ENCODE measurements at regions not wholly inside any gene's neighbourhood (a gene's known extent, or its start where the extent isn't known, plus 50 kb on each side); places are given as distances from the start of the nearest gene placed in this dataset.

DNA sequence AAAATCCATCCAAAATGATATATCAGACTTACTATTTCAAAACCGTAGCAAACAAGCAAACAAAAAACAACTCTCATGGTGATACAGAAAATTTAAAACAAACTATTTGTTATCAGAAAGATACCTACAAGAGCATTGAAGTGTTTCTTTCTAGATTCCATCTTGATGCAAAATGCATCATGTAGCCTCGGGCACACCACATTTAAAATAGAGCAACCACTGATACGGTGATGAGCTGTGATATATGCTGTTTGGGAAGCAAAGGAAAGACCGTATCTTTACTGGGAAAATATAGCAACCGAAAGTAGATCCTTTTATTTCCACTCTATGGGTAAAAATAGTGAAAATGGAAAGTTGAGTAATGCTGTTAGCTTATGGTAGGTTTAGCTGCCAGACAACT, 892.0 kb downstream of the GATA3 start:
- DNase-seq, result no peak

DNA sequence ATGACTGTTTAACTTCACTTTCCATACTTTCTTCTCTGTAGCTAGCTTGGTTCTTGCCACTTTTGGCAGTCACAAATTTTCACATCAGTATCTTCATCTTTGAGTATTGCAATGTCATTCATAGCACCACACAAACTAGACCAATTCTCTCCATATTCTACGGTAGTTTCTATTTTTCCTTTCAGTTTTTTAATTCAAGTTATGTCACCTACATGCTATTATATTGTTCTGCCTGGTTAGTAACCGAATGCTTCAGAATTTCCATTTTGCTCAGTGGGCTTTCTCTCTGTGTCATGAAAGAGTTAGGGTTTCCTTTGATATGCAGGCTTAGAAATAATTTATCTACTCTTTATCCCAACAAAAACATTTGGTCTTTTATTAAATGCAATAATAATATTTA, 896.5 kb downstream of the GATA3 start:
- DNase-seq, result no peak

DNA sequence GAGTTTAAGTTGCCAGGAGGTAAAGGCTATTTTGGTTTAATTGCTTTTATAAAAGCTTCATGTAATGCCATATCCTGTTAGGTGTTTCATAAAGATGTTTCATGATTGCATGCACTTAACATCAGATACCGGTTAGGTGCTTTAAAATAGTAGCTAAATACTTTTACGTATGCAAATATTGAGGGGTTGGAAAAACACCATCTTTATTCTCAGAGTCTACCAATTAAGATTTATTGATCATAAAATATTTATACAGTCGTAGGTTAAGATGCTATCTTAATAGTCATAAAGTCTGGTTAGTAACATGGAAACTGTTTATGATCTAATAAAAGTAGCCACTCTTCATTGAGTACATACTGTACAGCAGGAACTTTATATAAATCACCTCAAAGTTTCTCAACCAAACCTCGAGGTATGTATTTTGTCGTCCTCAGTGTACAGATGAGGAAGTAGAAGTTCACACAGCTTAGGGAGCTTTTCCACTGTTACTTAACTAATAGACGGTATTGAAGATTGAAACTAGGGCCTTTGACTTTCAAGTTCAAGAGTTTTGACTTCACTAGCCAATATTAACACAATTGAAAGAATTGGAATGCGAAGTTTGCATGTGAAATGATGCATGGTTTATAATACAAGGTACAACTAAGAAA, 897.1 kb downstream of the GATA3 start:
- DNase-seq, result no peak

DNA sequence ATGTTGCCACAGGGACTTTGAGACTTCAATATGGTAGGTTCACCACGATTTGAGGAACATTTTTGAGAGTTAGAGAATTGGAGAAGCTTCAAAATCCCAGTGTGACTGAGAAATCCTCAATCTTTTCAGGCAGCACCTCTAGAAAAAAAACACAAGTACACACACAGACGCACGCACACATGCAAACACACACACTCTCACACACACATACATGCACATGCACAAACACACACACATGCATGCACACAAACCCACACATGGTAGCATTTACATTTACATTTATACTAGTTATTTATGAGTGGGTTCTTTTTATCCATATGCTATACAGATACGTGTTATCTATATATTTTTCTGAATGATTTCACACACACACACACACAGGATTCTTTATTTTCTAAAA, 901.9 kb downstream of the GATA3 start:
- no peak for DNase-seq

DNA sequence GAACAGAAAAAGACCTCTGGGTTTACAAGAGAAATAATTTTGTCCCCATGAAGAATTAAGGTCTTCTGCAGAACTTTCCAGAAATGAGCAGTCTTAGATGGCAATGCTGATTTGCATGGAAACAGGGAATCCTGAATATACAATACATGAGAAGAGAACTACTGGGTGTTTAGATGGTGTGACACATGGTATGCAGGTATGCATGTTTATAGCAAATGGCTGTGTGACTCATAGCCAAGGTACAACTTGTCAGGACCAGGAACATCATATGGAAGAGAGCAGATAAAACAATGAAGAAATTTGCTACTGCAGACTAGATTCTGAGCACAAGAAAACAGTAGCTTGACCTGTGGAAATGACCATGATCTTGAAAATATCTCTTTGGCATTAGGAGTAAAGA, 907.8 kb downstream of the GATA3 start:
- no peak for DNase-seq

DNA sequence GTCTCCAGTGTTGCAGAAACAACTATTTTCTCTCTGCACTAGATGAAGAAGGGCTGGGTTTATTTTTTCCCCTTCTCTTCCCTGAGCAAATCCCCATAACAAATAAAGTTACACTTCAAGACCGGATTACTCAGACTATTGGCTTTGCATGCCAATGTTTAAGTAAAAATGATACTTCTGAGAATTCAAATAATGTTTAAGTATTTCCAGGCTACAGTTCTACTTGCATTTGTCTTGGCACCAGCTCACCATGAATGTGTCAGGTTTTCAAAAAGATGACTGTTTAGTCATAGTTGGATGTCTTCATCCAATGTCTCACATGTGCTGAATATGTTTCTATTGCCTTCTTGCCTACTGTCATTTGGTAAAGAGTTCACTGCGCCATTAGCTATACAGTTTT, 912.6 kb downstream of the GATA3 start:
- no peak for DNase-seq

DNA sequence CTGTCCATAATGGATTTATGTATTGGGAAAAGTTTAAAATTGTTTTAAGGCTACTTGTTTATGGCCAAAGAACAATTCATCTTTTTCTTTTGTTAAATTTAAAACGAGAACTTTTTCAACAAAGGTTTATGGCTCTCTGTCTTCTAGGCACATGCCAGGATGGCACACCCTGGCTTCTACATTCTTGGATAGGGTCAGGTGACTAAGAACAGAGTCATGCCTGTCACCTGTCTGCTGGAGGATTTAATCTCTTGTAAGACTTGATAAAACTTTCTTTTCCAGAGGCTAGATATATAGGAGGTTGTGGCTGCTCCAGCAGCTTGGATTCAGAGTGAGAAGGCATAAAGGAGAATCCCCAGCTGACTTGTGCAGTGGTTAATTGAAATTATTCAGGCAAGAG, 915.4 kb downstream of the GATA3 start:
- no peak for DNase-seq

DNA sequence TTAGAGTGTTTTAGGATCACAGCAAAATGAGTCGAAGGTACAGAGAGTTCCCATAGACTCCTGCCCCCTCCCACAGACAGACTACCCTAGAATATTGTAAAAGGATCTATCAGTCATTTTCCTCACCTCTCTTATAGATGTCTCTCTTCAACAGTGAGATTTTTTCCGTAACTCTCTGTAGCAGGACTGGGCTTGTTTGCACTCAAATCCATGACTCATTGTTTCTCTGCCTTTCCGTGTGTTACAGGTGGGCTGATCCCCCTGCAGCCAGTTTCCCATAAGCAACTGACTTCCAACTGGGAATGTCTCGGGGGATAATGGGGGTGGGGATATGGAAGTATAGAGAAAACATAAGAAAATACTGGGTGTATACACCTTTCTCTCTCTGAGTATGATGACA, 921.0 kb downstream of the GATA3 start:
- DNase-seq, result no peak

DNA sequence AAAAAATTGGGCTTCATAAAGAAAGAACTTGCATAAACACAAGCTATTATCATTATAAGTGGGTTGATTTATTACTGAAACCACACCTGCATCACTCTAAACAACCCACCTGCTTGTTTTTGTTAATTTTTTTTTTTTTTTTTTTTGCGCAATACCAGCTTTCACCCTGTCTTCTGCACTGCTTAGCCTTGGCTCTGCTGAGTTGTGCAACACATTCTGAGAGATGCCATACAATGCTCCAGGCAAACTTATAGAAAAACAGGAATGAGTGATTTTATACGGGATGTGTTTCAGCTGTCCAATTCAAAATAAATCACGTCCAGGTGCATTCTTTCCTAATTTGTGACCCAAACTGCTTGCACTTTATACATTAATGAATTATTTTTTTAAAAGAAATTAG, 923.6 kb downstream of the GATA3 start:
- no peak for DNase-seq

DNA sequence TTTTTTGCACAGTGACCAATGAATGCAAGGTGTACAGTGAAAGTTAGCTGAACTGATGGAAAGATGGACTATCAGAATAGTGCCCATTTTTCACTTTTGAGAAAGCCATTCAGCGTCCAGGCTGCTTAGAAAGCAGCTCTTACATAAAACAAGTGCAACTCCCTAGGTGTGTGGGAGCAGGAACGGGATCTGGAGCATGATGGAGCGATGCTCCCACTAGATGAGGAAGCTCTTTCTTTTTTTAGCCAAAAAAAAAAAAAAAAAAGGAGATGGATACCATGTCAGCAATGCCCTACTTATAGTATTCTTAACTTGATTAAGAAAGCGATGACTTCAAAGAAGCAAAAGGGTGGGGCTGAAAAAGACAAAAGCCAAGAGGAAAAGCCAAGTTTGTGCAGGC, 925.5 kb downstream of the GATA3 start:
- no peak for DNase-seq

DNA sequence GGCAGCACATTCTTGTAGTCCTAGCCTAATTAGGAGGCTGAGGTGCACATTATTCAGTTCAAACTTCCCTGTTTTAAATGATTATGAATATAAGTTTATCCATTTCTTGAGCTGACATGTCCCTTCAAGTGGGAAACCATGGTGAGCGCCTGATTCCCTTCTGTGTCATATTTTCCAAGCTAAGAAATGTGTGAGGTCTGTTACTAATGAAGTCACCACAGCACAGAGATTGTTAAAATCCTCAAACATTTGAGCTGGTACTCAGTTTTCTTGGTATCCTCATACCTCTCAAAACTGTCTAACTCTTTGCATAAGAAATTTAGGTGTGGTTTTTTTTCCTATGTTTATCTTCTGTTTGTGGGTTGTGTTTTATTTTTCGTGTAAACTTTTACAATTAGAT, 926.8 kb downstream of the GATA3 start:
- DNase-seq, result no peak

DNA sequence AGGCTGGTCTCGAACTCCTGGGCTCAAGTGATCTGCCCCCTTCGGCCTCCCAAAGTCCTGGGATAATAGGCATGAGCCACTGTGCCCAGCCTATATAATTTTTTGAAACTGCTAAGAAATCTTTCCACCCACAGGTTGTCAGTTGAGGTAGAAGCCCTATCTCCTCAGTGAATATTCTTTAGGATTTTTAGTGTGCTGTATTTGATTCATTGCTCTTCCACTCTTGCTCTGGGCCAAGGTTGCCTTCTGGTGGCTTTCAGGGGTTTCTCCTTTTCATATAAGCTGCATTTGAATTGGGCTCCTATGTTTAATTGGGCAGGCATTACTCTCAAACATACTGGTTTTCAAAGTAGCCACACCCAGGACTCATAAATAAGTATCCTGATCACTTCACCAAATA, 931.2 kb downstream of the GATA3 start:
- DNase-seq, result no peak

DNA sequence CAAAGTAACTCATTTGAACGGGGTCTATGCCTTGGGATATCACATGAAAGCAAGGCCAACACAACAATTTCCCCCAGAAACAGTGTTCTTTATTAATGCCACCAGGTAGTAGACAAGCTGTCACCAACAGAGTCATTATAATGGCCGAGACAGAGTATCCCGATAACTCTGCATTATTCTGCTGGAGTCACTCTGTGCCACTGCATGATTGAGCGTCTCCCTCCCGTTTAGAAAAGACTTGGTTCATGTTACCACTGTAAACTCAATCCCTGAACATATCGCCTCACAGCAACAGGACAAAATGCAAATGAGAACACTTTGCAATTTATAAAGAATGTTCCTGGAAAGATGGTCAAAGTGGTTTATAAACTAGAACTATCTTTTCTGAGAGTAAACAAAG, 932.5 kb downstream of the GATA3 start:
- DNase-seq, result no peak

DNA sequence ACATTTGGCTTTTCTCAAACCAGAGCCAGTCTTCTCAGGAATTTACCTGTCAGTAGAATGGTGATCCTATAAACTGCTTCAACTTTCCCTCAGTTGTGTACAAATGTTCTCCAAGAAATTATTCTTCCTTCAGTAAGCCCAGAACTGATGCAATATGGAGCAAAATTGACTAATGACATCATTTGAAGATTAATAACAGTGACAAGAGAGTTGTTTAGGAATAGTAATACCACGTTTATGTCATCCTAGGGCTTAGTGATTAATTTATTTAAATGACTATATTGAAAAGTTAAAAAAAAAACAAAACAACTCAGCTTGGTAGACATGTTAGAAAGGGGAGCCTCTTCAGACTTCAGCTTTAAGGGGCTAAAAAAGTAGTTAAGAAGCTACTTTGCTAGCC, 933.2 kb downstream of the GATA3 start:
- DNase-seq, result no peak

DNA sequence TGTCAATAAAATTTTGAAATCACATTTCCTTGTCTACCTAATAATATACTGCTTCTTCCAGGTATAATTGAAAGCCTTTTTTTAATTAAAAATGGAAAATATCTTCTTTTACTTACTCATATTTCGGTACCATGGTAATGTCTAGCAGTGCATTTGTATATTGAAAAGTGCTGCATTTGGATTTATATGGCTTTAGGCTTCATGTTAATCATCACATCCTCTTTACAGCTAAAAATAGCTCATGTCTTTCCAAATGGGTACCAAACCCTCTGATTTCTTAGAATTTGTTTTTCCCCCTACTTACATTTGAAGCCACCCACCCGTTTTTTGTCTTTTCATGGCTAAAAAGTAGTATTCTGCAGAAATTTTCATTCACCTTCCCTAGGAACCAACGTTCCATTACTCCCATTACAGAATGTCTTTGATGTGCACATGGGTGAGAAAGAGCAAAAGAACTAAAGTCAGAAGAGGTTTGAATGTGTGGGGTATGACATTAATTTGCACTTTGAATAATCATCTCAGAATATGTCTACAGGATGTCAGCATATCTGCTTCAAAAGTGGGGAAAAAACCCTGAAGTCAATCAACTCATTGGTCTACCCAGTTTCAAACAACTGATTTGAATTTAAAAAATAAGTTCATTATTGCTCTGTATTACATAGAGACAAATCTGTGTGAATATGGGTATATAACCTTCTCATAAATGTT, 935.9 kb downstream of the GATA3 start:
- no peak for DNase-seq

DNA sequence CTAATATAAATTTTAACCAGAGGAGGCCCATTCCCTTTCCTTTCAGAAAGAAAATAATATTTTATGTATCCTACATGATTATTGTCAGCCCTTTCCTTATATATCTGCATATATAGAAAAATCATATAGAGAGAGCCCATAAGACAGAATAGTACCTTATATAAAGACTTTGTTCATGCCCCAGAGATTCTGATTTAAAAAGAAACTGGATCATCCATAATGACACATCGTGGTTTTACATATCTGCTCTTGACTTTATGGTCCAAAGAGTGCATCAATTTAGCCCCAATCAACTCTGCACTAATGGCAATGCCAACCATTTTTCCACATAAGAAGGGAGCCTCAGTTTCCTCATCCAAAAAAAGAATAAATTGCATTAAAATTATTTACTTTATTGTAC, 937.5 kb downstream of the GATA3 start:
- no peak for DNase-seq

DNA sequence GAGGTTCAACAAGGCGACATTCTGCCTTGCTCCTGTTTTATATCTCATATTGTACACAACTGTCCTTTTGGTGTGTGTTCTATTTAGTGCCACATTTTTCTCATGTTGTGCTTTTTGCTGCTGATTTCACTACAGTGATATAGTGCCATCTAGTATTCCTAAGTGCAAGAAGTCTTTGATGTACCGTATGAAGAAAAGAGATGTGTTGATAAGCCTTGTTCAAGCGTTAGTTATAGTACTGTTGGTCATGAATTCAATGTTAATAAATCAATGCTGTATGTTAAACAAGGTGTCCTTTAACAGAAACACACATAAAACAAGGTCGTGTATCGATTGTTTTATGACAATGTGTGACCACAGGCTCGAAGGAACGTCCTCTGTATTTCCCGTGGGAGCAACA, 939.4 kb downstream of the GATA3 start:
- DNase-seq, result no peak

DNA sequence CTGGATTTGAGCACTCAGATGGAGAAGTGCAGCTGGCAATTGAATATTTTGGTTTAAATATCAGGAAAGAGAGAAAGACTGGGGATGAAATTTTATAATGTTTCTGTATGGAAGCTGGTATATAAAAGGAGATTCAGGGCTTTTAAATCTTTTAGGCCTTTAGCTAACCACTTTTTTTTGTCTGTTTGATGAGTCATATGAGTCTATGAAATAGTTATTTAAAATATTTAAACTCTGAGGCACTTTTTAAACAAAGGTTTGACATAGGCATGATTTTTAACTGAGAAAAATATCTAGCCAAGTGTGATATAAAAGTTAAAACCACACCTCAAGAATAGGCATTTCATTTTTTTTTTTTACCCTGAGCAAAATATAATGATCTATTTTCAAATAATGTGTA, 944.3 kb downstream of the GATA3 start:
- DNase-seq, result no peak

DNA sequence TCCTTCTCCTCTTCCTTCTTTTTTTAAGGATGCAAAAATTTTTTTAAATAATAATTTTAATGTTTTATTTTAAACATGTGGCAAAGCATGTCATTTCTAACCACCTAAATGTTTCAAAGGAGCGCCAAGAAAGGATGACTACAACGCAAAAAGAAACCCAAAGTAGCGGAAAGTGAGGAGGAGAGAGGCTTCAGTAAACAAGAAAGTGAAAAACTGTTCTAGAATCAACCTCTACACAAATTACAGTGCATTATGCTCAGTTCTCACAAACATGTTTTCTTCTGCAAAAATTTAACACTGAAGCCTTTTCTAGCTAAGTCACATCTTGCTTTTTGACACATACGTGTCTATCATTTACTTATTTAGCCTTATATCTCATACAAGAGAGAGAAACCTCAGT, 948.6 kb downstream of the GATA3 start:
- DNase-seq, result no peak

DNA sequence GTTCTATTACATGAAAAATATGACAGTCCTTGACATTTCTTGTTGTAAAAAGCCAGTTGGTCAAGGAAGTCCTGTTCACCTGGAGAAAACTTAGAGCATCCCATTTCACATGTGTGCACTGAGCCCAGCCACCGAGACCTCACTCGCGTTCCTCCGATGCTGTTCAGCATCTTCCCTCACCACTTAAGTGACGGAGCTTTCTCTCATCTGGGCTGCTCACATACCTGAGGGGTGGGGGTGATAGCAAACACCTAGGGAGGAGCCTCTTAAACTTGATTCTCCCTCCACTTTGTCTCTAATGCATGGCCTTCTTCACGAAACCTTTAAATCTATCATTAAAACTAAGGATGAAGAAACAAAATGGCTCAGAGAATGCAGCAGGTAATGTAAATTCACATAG, 950.2 kb downstream of the GATA3 start:
- no peak for DNase-seq

DNA sequence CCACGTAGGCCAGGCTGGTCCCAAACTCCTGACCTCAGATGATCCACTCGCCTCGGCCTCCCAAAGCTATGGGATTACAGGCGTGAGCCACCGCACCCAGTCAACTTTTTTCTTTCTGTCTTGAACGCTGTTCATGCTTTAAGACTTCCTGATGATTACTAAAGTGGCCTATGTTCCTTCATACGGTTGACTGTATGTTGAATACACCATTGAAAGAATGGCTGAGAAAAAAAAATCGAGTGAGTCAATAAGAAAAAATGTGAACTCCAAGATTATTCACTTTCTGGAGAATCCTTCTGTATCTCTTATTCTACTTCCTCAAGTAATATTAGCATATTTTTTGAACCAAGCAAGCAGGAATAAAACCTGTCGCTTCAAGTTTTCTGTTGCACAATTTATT, 955.0 kb downstream of the GATA3 start:
- no peak for DNase-seq

DNA sequence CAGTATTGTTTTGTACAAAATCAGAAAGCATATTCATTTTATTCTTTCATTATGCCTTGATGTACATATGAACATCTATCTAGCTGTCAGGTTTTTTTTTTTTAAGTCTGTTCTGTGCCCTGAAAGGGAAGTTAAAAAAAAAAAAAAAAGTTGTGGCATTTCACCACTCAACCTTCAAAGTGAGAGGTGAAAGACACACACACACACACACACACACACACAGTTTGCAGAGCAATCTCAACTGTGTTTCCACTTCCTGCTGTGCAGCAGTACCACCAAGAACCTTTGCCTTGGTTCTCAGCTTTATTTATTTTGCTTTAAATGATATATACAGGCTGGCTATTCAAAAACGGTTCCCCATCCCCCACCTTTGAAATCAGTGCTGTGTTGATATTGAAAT, 955.6 kb downstream of the GATA3 start:
- DNase-seq, result no peak

DNA sequence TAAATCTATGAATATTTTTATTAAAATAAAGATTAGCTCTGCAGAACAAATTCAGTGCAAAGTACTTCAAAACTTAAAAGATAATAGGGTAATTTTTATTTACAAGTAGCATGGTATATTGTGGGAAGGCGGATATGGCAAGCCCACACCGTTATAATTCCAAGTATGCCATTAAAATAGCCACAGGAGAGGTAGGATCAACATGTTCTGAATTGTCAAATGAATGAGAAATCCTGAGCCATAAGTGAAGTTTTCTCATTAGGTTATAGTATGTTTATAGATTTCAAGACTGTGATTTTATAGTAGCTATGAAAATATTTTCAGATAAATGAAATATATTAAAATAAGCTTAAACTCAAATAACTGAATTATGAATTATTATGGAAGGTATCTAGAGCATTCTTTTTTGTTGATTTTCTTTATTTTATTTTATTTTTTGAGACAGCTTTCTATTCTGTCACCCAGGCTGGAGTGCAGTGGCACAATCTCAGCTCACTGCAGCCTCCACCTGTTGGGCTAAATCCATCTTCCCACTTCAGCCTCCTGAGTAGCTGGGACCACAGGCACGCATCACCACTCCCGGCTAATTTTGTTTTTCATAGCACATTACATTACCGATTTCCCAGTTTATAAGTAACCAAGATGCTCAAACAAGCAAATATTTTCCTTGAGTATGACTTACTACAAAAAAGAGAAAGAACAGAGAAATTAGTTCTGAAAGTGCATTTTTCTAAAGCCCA, 956.6 kb downstream of the GATA3 start:
- no peak for DNase-seq

DNA sequence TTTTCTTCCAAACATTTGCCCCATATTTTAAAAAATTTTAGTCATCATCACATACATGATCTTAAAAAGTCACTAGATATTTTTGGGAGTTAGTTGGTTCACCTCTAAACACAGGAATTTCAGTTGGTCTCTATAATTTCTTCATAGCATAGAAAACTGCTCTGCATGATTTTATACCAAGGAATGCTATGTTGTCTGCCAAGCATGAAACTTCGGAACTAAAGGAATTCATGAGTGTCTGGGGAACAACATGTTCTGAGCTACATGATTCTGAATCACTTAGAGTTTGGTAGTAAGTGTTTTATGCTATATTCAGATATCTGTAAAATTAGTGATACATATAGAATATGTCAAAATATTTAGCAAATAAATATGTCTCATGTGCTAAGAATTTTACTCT, 957.8 kb downstream of the GATA3 start:
- no peak for DNase-seq

DNA sequence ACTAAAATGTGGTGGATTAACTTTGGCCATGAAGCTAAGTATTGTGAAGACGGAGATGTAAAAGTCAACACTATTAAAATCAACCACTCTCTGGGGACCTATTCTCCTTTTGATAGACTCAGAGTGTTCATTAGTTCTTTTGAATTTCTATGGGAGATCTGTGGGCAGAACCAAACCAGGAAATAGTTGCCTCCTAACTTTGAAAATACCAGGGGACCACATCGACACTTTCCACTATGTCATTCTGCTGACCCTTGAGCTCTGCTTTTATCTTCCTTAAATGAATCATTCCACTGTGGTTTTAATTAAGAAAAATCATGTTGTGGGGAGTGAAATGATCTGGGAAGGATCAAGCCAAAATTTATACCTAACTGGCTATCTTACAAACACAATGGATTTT, 960.5 kb downstream of the GATA3 start:
- no peak for DNase-seq
